HepG2 (cell line): ENCODE measurements at regions not wholly inside any gene's neighbourhood (a gene's known extent, or its start where the extent isn't known, plus 50 kb on each side); places are given as distances from the start of the nearest gene placed in this dataset.

Source experiments
- ARHGAP35 ChIP-seq: sonication (generic); formaldehyde crosslinking; IDR thresholded peaks from 2 replicates; pipeline ENCODE4 v1.9.0; 2022; ENCODE audit warnings: mild to moderate bottlenecking, inconsistent platforms, moderate library complexity, missing genetic modification reagents, borderline replicate concordance
- BHLHE40 ChIP-seq: IDR thresholded peaks from 2 replicates; pipeline ENCODE4 v1.6.1; 2011; ENCODE audit warnings: low read length, improper control_type of control experiment
- JUN ChIP-seq: sonication (generic); formaldehyde crosslinking; IDR thresholded peaks from 2 replicates; pipeline ENCODE4 v1.4.0; 2020; ENCODE audit warnings: mild to moderate bottlenecking, missing genetic modification reagents
- NR3C1 ChIP-seq: sonication (generic); formaldehyde crosslinking; IDR thresholded peaks from 2 replicates; pipeline ENCODE4 v1.4.0; 2020; ENCODE audit warnings: missing genetic modification reagents
- SRY ChIP-seq: sonication (generic); formaldehyde crosslinking; IDR thresholded peaks from 2 replicates; pipeline ENCODE4 v1.8.0; 2022; ENCODE audit warnings: mild to moderate bottlenecking, missing genetic modification reagents
- SSRP1 ChIP-seq: IDR thresholded peaks from 2 replicates; pipeline ENCODE4 v1.6.1; 2016; ENCODE audit warnings: control low read depth
- ZNF121 ChIP-seq: sonication (generic); formaldehyde crosslinking; IDR thresholded peaks from 2 replicates; pipeline ENCODE4 v1.5.0; 2020; ENCODE audit warnings: mild to moderate bottlenecking, missing genetic modification reagents
- TF ChIP-seq, protein P1 (sequence below): sonication (generic); formaldehyde crosslinking; IDR thresholded peaks from 2 replicates; pipeline ENCODE4 v1.5.0; 2020; ENCODE audit warnings: mild to moderate bottlenecking, missing genetic modification reagents, moderate library complexity

DNA sequence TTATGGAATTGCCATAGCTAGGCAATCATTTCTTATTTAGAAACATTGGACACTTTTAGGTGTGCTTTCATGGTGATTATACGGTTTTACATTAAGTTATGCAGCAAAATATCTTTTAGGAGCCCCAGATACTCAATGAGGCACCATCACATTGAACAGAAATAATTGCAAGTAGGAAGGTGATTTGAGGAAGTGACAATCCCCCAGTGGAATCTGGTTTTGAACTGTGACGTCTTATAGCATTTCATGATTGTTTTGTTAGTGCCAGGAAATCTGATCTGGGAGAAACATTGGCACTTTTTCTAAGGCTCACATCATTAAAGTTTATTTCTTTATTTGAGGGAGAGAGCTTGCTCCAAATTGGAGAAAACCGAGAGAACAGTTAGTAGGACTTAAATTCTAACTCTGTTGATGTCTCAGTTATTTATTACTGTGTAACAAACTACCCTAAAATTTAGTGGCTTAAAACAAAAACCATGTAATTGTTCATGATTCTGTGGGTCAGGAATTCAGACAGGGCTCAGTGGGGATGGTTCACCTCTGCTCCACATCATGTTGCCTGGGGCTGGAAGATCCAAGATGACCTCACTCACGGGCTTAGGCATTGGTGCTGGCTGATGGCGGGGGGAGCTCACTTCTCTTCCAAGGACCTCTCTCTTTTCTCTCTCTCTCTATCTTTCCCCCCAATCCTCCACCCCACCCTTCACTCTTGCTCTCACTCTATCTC lies 78.2 kb upstream of the STEAP1B start:
- no peak for TF ChIP-seq ZNF121 (CRISPR knock-in tag)
- TF ChIP-seq, protein P1, sequence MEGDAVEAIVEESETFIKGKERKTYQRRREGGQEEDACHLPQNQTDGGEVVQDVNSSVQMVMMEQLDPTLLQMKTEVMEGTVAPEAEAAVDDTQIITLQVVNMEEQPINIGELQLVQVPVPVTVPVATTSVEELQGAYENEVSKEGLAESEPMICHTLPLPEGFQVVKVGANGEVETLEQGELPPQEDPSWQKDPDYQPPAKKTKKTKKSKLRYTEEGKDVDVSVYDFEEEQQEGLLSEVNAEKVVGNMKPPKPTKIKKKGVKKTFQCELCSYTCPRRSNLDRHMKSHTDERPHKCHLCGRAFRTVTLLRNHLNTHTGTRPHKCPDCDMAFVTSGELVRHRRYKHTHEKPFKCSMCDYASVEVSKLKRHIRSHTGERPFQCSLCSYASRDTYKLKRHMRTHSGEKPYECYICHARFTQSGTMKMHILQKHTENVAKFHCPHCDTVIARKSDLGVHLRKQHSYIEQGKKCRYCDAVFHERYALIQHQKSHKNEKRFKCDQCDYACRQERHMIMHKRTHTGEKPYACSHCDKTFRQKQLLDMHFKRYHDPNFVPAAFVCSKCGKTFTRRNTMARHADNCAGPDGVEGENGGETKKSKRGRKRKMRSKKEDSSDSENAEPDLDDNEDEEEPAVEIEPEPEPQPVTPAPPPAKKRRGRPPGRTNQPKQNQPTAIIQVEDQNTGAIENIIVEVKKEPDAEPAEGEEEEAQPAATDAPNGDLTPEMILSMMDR (CRISPR knock-in tag) = no peak
- TF ChIP-seq BHLHE40 = no peak
- TF ChIP-seq JUN (CRISPR knock-in tag) = no peak
- TF ChIP-seq ARHGAP35 (CRISPR knock-in tag) = no peak
- no peak for TF ChIP-seq SSRP1
- no peak for TF ChIP-seq SRY (CRISPR knock-in tag)
- no peak for TF ChIP-seq NR3C1 (CRISPR knock-in tag)
